Heart right ventricle (tissue), 16 donors: ENCODE measurements at regions not wholly inside any gene's neighbourhood (a gene's known extent, or its start where the extent isn't known, plus 50 kb on each side); places are given as distances from the start of the nearest gene placed in this dataset.

ENCODE experiments used
- ATAC-seq, 8 donors: fragments of 200-7000 bp; cut with Tn5 transposase; one replicate each; pipeline ENCODE4 v1.9.1; 2020; ENCODE audit warnings: mild to moderate bottlenecking in 8 of 8, moderate library complexity in 8 of 8, moderate number of reproducible peaks in 1 of 8
- DNase-seq, 2 donors: peaks; one replicate each; pipeline ENCODE4 v3.0.0-alpha.2; 2020
- H3K27ac ChIP-seq, 10 donors: fragments of 200-600 bp; sonication (generic) in 2 of 10; one replicate each; pipeline versions ENCODE4 v1.5.0 to v1.8.0; 2020 to 2022; ENCODE audit warnings: mild to moderate bottlenecking in 3 of 10
- H3K27me3 ChIP-seq, 7 donors: fragments of 200-600 bp; one replicate each; pipeline ENCODE4 v1.8.0; 2021 to 2022; ENCODE audit warnings: mild to moderate bottlenecking in 2 of 7
- H3K36me3 ChIP-seq, 9 donors: fragments of 200-600 bp; sonication (generic) in 1 of 9; one replicate each; pipeline versions ENCODE4 v1.5.0 to v1.8.0; 2020 to 2022; ENCODE audit warnings: mild to moderate bottlenecking in 2 of 9
- H3K4me1 ChIP-seq, 9 donors: fragments of 200-600 bp; sonication (generic) in 1 of 9; one replicate each; pipeline versions ENCODE4 v1.5.0 to v1.8.0; 2020 to 2022; ENCODE audit warnings: mild to moderate bottlenecking in 4 of 9
- H3K4me3 ChIP-seq, 10 donors: fragments of 200-600 bp; sonication (generic) in 2 of 10; one replicate each; pipeline versions ENCODE4 v1.5.0 to v1.8.0; 2020 to 2022; ENCODE audit warnings: mild to moderate bottlenecking in 7 of 10, moderate library complexity in 2 of 10
- H3K9me3 ChIP-seq, 11 donors: fragments of 200-600 bp in 10 of 11; sonication (generic) in 2 of 11; one replicate each; pipeline versions ENCODE4 v1.5.0 to v1.8.0; 2013 to 2022; ENCODE audit warnings: mild to moderate bottlenecking in 2 of 11, control low read depth in 1 of 11, moderate library complexity in 1 of 11
- whole genome bisulfite sequencing, 2 donors: extraction: QIAGEN DNeasy Blood & Tissue Kit; methylation state at CpG; one replicate each; pipeline ENCODE4 v1.1.7; 2013; ENCODE audit warnings: inconsistent platforms in 1 of 2; 5-methylcytosine and 5-hydroxymethylcytosine counted together
- intact Hi-C, 10 donors: fragments of 100-400 bp; cut with DNase I; formaldehyde crosslinking; loops; one replicate each; pipeline versions ENCODE4 v1.11.1 to v1.14.2; 2022
- TF ChIP-seq, protein P1 (sequence below), 9 donors: fragments of 200-600 bp; sonication (generic) in 2 of 9; IDR thresholded peaks; one replicate each; pipeline versions ENCODE4 v1.5.0 to v1.8.0; 2021 to 2022; ENCODE audit warnings: antibody characterized with exemption in 9 of 9, mild to moderate bottlenecking in 5 of 9, moderate library complexity in 1 of 9
- donor health status: Arrhythmogenic right ventricular cardiomyopathy.
- donor health status: ischemic (EF 13 %, LVEDD 7.1; RV severe dilation, severe dysfunction).
- donor health status: healthy with polysubstance abuse.
- donor health status: DM: no; HTN: yes; CAD: no.
- donor health status: DM: no; HTN: no; CAD: no.
- donor health status: ischemic (EF 25% LVEDD 6.9; RV normal size, moderate dysfunction).
- donor health status: ischemic (EF 25% LVEDD 5.7; RV mildly dilated, moderate dysfunction).
- donor health status: healthy.
- donor health status: DM: yes; HTN: yes; CAD: no.
- donor health status: Ischemic cardiomyopathy.
- donor health status: ischemic (EF 35%, LVEDD 5.7; RV mildly dilated, moderate dysfunction).
- donor health status: nonischemic (EF 11% LVEDD 7.7; RV severe dilation, severe dysfunction).
- donor health status: DM: yes; HTN: yes; CAD: no.
- donor health status: PGD.
- donor health status: ischemic (EF 29% LVEDD 5.4; RV normal size, mild dysfunction).
- donor health status: nonischemic (EF 23%, LVEDD 6.1; RV moderate dilation, normal function).

DNA sequence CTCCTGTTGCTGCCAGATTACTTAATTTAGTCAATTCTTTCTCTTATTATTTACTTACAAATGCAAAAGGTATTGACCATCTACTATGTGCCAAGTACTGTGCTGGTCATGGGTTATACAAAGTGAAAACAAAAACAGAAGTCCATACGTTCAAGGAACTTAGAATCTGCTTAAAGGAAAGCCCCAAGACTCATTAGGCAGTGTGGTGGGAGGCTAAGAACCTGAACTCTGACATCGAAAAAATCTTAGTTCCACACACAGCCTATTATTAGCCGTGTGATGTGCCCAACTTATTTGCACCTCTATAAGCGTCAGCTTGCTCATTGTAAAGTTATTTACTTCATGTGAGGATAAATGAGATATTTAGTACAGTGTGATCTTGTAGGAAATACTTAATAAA lies 227.4 kb upstream of the SORCS1 start:
- no peaks in the 10 kb centered on the region for H3K4me1 ChIP-seq
- peaks cover 0 to 4% (median 0%) of the 10 kb centered on the region in 7 donors for H3K27me3 ChIP-seq
- H3K27ac ChIP-seq = no peak overlapping the region
- H3K4me3 ChIP-seq = no peak overlapping the region
- no peaks in the 10 kb centered on the region for H3K9me3 ChIP-seq
- 72 to 79% methylated on average over 4 of the region's 4 CpGs for WGBS, 2 donors
- TF ChIP-seq, protein P1, sequence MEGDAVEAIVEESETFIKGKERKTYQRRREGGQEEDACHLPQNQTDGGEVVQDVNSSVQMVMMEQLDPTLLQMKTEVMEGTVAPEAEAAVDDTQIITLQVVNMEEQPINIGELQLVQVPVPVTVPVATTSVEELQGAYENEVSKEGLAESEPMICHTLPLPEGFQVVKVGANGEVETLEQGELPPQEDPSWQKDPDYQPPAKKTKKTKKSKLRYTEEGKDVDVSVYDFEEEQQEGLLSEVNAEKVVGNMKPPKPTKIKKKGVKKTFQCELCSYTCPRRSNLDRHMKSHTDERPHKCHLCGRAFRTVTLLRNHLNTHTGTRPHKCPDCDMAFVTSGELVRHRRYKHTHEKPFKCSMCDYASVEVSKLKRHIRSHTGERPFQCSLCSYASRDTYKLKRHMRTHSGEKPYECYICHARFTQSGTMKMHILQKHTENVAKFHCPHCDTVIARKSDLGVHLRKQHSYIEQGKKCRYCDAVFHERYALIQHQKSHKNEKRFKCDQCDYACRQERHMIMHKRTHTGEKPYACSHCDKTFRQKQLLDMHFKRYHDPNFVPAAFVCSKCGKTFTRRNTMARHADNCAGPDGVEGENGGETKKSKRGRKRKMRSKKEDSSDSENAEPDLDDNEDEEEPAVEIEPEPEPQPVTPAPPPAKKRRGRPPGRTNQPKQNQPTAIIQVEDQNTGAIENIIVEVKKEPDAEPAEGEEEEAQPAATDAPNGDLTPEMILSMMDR (IDR thresholded peaks at IDR 0.05) = no peak
- DNase-seq = no peak
- no peaks in the 10 kb centered on the region for H3K36me3 ChIP-seq
- intact Hi-C loops = no loop called here
- no peak for ATAC-seq

DNA sequence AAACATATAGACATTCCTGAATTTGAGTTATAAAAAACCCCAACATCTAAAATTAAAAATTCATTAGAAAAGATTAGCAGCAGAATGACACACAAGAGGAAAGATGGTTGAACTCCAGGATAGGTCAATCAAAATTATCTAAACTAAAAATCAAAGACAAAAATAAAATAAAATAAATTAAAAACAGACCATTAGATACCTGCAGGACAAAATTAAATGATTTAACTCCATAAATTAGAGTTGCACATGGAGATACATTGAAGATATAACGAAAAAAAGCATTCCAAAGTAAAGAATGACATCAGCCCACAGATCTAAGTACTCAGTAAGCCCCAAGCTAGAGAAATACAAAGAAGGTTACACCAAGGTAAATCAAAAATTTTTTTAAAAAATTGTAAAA lies 226.1 kb upstream of the SORCS1 start:
- no peak for ATAC-seq

DNA sequence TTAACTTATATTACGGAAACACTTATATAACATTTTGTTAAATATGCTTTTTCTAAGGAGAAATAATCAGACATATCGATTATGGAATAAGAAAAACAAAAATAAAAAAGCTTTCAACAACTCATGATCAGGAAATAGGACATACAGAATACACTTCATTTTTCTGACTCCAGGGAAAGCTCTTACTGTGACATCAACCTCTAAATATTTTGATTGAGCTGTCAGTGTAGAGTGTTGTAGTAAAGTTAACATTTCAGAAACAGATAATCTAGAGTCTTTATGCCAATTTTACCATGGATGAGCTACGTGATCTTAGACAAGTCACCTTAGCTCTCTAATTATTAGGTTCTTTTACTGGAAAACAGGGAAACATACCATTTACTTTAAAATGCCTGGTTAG lies 218.9 kb upstream of the SORCS1 start:
- intact Hi-C loops = no loop called here
- H3K36me3 ChIP-seq = no peaks in the 10 kb centered on the region
- DNase-seq (no peak), ATAC-seq (no peak)
- no peaks in the 10 kb centered on the region for H3K4me1 ChIP-seq
- no peak overlapping the region for H3K4me3 ChIP-seq
- WGBS, 2 donors = 76% methylated on average over 3 of the region's 3 CpGs
- H3K27ac ChIP-seq = no peak overlapping the region
- peaks cover 0 to 7% (median 0%) of the 10 kb centered on the region in 7 donors for H3K27me3 ChIP-seq
- no peaks in the 10 kb centered on the region for H3K9me3 ChIP-seq
- TF ChIP-seq, protein P1 (IDR thresholded peaks at IDR 0.05) = no peak

More for the DNA sequence above, 226.1 kb upstream of the SORCS1 start:
- H3K27ac ChIP-seq = no peak overlapping the region
- DNase-seq = no peak
- H3K4me1 ChIP-seq = no peaks in the 10 kb centered on the region
- 61 to 70% methylated on average over 1 of the region's 1 CpG for WGBS, 2 donors
- TF ChIP-seq, protein P1 (IDR thresholded peaks at IDR 0.05) = no peak
- H3K36me3 ChIP-seq = no peaks in the 10 kb centered on the region
- H3K27me3 ChIP-seq = peaks cover 0 to 5% (median 0%) of the 10 kb centered on the region in 7 donors
- no peak overlapping the region for H3K4me3 ChIP-seq
- intact Hi-C loops = no loop called here
- no peaks in the 10 kb centered on the region for H3K9me3 ChIP-seq

DNA sequence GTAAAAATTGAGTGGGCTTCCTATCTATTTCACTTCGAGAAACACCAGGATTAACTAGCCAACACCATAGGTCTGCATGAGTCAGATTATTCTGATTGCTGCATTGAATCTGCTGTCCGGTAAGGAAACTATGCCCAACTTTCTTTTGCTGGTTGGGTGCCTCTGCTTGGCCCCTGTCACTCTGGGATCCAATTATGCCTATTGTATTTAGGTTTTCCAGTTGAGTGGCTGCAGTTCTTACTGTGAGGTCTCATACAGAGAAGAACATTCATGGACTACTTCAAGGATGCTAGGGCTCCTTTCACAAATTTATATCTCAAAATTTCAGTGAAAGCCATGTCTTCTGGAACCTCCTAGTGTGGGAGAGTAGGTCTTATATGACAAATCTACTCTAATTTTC lies 215.1 kb upstream of the SORCS1 start:
- H3K36me3 ChIP-seq = no peaks in the 10 kb centered on the region
- no peaks in the 10 kb centered on the region for H3K27me3 ChIP-seq
- no peak overlapping the region for H3K27ac ChIP-seq
- 92 to 93% methylated on average over 2 of the region's 2 CpGs for WGBS, 2 donors
- no peak for ATAC-seq
- no peak overlapping the region for H3K4me3 ChIP-seq
- H3K4me1 ChIP-seq = no peaks in the 10 kb centered on the region
- DNase-seq = no peak
- intact Hi-C loops = no loop called here
- TF ChIP-seq, protein P1 (IDR thresholded peaks at IDR 0.05) = no peak
- H3K9me3 ChIP-seq = no peaks in the 10 kb centered on the region

DNA sequence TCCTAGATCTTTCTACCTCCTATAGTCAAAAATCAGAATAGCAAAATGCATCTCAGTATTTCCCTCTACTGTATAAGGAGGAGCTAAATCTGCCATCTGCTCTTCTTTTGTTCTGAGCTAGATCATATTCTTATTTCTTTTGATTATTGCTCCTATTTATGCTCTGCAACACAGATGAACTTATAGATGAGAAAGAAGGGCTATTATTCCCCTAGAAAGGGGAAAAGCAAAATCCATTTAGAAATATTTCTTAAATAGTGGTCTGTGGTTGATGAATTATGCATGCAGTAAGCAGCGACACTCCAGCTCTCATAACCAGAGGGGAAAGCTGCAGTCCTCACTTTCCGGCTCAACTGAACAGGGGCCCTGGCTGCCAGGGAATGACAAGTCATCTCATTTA lies 207.3 kb upstream of the SORCS1 start:
- 78 to 80% methylated on average over 2 of the region's 2 CpGs for WGBS, 2 donors
- DNase-seq (no peak), ATAC-seq (no peak)
- intact Hi-C loops = no loop called here
- no peak overlapping the region for H3K4me3 ChIP-seq
- no peaks in the 10 kb centered on the region for H3K27me3 ChIP-seq
- H3K9me3 ChIP-seq = no peaks in the 10 kb centered on the region
- no peaks in the 10 kb centered on the region for H3K4me1 ChIP-seq
- no peaks in the 10 kb centered on the region for H3K36me3 ChIP-seq
- H3K27ac ChIP-seq = no peak overlapping the region
- TF ChIP-seq, protein P1 (IDR thresholded peaks at IDR 0.05) = no peak
